K562 (cell line): ENCODE measurements at regions not wholly inside any gene's neighbourhood (a gene's known extent, or its start where the extent isn't known, plus 50 kb on each side); places are given as distances from the start of the nearest gene placed in this dataset.

Source experiments
- ATAC-seq: fragments of 200-7000 bp; cut with Tn5 transposase; 3 replicates; pipeline ENCODE4 v1.9.1; 2020; ENCODE audit warnings: moderate library complexity
- BruUV-seq: library from RNA; stranded (reverse); fragments of 400-500 nt; replicated peaks from 2 replicates; lab custom pipeline; 2021; lab: Mats Ljungman, UMichigan
- CTCF ChIA-PET: fragments of 300-600 bp; formaldehyde crosslinking; extraction: SDS; loops from one replicate; lab custom pipeline; 2021; ENCODE audit warnings: low intra/inter-chr PET ratio; lab: Yijun Ruan, JAX
- POLR2A ChIA-PET: fragments of 300-600, 350-650 bp; sonication (Branson Sonifier 250); formaldehyde crosslinking; extraction: SDS; loops from one replicate; lab custom pipeline; 2021; ENCODE audit warnings: antibody characterized with exemption, inconsistent platforms; lab: Yijun Ruan, JAX
- DNase-seq, 4 experiments: peaks; one replicate each; pipeline versions ENCODE4 v3.0.0 to v3.0.0-alpha.2; 2011 to 2018; ENCODE audit warnings: low spot score in 3 of 4, mixed read lengths in 3 of 4; ENCODE audit errors: extremely low read depth in 1 of 4
- FAIRE-seq: peaks from 2 replicates; lab custom pipeline; 2011; peaks lifted over from hg19 to GRCh38; lab: Jason Lieb, UNC
- H2AFZ ChIP-seq: 2 replicates; pipeline ENCODE4 v1.6.0; 2011; ENCODE audit warnings: low read depth, low read length, control low read depth, inconsistent platforms
- H3K27ac ChIP-seq: fragments of 200-600 bp; 3 replicates; pipeline ENCODE4 v1.8.0; 2011; ENCODE audit warnings: low read depth, mild to moderate bottlenecking, control low read depth, inconsistent platforms, low read length, moderate library complexity, mixed read lengths; ENCODE audit errors: extremely low read depth
- H3K27me3 ChIP-seq, 2 experiments: fragments of 300-600 bp in 1 of 2; 2 replicates in 1 of 2; 3 replicates in 1 of 2; pipeline versions ENCODE4 v1.6.0 to v1.8.0; 2011; ENCODE audit warnings: inconsistent platforms in 2 of 2, low read length in 2 of 2, mild to moderate bottlenecking in 1 of 2, mixed read lengths in 1 of 2, moderate library complexity in 1 of 2; ENCODE audit not compliant: control insufficient read depth in 2 of 2, insufficient read depth in 2 of 2
- H3K36me3 ChIP-seq: fragments of 300-600 bp; 3 replicates; pipeline ENCODE4 v1.8.0; 2011; ENCODE audit warnings: mild to moderate bottlenecking, low read length, inconsistent platforms; ENCODE audit not compliant: control insufficient read depth, insufficient read depth
- H3K4me1 ChIP-seq, 2 experiments: fragments of 200-600 bp in 1 of 2; replicated peaks in 1 of 2; 2 replicates in 1 of 2; 3 replicates in 1 of 2; pipeline versions ENCODE4 v1.5.1 to v1.8.0; 2011; ENCODE audit warnings: inconsistent platforms in 2 of 2, low read length in 2 of 2, mild to moderate bottlenecking in 1 of 2, mixed read lengths in 1 of 2, moderate library complexity in 1 of 2; ENCODE audit not compliant: control insufficient read depth in 2 of 2, insufficient read depth in 2 of 2
- H3K4me2 ChIP-seq: 2 replicates; pipeline ENCODE4 v1.6.1; 2011; ENCODE audit warnings: low read length, control low read depth, inconsistent platforms, mixed read lengths; ENCODE audit not compliant: insufficient read depth
- H3K4me3 ChIP-seq: fragments of 200-600 bp; sonication (generic), shearing (Covaris generic); 2 replicates; pipeline ENCODE4 v1.5.1; 2016; ENCODE audit warnings: control low read depth, inconsistent platforms
- H3K79me2 ChIP-seq: fragments of 200-600 bp; 3 replicates; pipeline ENCODE4 v1.8.0; 2011; ENCODE audit warnings: low read length, inconsistent platforms; ENCODE audit not compliant: control insufficient read depth, insufficient read depth
- H3K9ac ChIP-seq, 2 experiments: 2 replicates each; pipeline versions ENCODE4 v1.6.0 to v1.6.1; 2011; ENCODE audit warnings: low read depth in 2 of 2, low read length in 2 of 2, control low read depth in 1 of 2, inconsistent platforms in 1 of 2, mild to moderate bottlenecking in 1 of 2, mixed read lengths in 1 of 2; ENCODE audit not compliant: insufficient read depth in 1 of 2
- H3K9me1 ChIP-seq: one replicate; pipeline ENCODE4 v1.6.0; 2011; ENCODE audit warnings: inconsistent platforms, mild to moderate bottlenecking, low read length, moderate library complexity; ENCODE audit not compliant: control insufficient read depth, insufficient read depth
- H3K9me3 ChIP-seq: replicated peaks from 2 replicates; pipeline ENCODE4 v1.5.1; 2011; ENCODE audit warnings: low read depth, low read length, inconsistent platforms; ENCODE audit not compliant: control insufficient read depth, insufficient read depth
- H4K20me1 ChIP-seq: replicated peaks from 2 replicates; pipeline ENCODE4 v1.6.1; 2011; ENCODE audit warnings: low read length, inconsistent platforms, mixed read lengths; ENCODE audit not compliant: control insufficient read depth, insufficient read depth
- CREB3L1 ChIP-seq: fragments of 450-650 bp; IDR thresholded peaks from 2 replicates; pipeline ENCODE4 v1.6.1; 2014; ENCODE audit warnings: low read depth, mild to moderate bottlenecking, moderate library complexity, borderline replicate concordance
- DPF2 ChIP-seq: fragments of 450-650 bp; IDR thresholded peaks from 2 replicates; pipeline ENCODE4 v1.6.1; 2016
- GTF2B ChIP-seq: IDR thresholded peaks from 2 replicates; pipeline ENCODE4 v1.6.1; 2011; ENCODE audit not compliant: insufficient read length; ENCODE audit errors: extremely low read depth
- NFYB ChIP-seq: IDR thresholded peaks from 2 replicates; pipeline ENCODE4 v1.6.1; 2011; ENCODE audit warnings: mild to moderate bottlenecking, moderate library complexity; ENCODE audit not compliant: insufficient read length; ENCODE audit errors: extremely low read depth
- POLR3G ChIP-seq: IDR thresholded peaks from 2 replicates; pipeline ENCODE4 v1.6.1; 2011; ENCODE audit not compliant: insufficient read length, insufficient replicate concordance; ENCODE audit errors: extremely low read depth
- TAF1 ChIP-seq: IDR thresholded peaks from 2 replicates; pipeline ENCODE4 v1.6.1; 2011; ENCODE audit warnings: mild to moderate bottlenecking, low read length, moderate library complexity; ENCODE audit not compliant: insufficient read depth, control insufficient read depth, severe bottlenecking; ENCODE audit errors: extremely low read depth
- ZNF407 ChIP-seq: fragments of 450-650 bp; IDR thresholded peaks from 2 replicates; pipeline ENCODE4 v1.6.1; 2016; ENCODE audit warnings: low read depth
- WGBS: fragments of 100-300 bp; shearing (Covaris generic); methylation state at CpG from one replicate; pipeline ENCODE4 v1.1.6; 2016; ENCODE audit warnings: low coverage, mixed read lengths; ENCODE audit not compliant: insufficient coverage; ENCODE audit errors: missing lambda C conversion rate; 5-methylcytosine and 5-hydroxymethylcytosine counted together
- in situ Hi-C: fragments of 300-500 bp; cut with MboI; formaldehyde crosslinking; loops from 4 replicates; pipeline ENCODE4 v1.15.0; 2018; ENCODE audit warnings: inconsistent platforms, mixed read lengths
- intact Hi-C: fragments of 100-400 bp; cut with micrococcal nuclease; formaldehyde crosslinking; loops from 2 replicates; pipeline ENCODE4 v1.14.2; 2022
- TF ChIP-seq, protein P1 (sequence below): fragments of 450-650 bp; IDR thresholded peaks from 2 replicates; pipeline ENCODE4 v1.6.1; 2016; ENCODE audit warnings: borderline replicate concordance

GRCh38 chr11:112881461-112881860, 79.8 kb upstream of the NCAM1 start:
- no peaks in the 10 kb centered on the region; a peak in 1 of 5 replicates for H3K27me3 ChIP-seq
- H3K9me1 ChIP-seq, result no peaks in the 10 kb centered on the region
- no peak overlapping the region for H3K4me3 ChIP-seq
- H2AFZ ChIP-seq, result no peak overlapping the region
- ChIA-PET CTCF (no interaction called here), POLR2A (no interaction called here)
- FAIRE-seq (no peak), DNase-seq (peak; percentile 20 to 69 (median 68)), ATAC-seq (peak; percentile 77)
- no peaks in the 10 kb centered on the region for H4K20me1 ChIP-seq
- no peaks in the 10 kb centered on the region for H3K9me3 ChIP-seq
- peak; percentile 45 for TF ChIP-seq NFYB
- TF ChIP-seq CREB3L1, result no peak
- TF ChIP-seq DPF2, result no peak
- no peak for TF ChIP-seq TAF1
- TF ChIP-seq, protein P1, sequence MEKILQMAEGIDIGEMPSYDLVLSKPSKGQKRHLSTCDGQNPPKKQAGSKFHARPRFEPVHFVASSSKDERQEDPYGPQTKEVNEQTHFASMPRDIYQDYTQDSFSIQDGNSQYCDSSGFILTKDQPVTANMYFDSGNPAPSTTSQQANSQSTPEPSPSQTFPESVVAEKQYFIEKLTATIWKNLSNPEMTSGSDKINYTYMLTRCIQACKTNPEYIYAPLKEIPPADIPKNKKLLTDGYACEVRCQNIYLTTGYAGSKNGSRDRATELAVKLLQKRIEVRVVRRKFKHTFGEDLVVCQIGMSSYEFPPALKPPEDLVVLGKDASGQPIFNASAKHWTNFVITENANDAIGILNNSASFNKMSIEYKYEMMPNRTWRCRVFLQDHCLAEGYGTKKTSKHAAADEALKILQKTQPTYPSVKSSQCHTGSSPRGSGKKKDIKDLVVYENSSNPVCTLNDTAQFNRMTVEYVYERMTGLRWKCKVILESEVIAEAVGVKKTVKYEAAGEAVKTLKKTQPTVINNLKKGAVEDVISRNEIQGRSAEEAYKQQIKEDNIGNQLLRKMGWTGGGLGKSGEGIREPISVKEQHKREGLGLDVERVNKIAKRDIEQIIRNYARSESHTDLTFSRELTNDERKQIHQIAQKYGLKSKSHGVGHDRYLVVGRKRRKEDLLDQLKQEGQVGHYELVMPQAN, result no peak
- no peak for TF ChIP-seq POLR3G
- TF ChIP-seq GTF2B, result no peak
- TF ChIP-seq ZNF407, result no peak
- no peaks in the 10 kb centered on the region for H3K36me3 ChIP-seq
- 3% methylated on average over 16 of the region's 17 CpGs for WGBS
- no peak overlapping the region for H3K27ac ChIP-seq
- no peak overlapping the region; a peak in 1 of 4 replicates for H3K9ac ChIP-seq
- intact Hi-C loops, result no loop called here
- H3K79me2 ChIP-seq, result no peaks in the 10 kb centered on the region
- no TSS peak for BruUV-seq
- peaks cover 0 to 3% of the 10 kb centered on the region in 2 experiments; a peak in 1 of 5 replicates for H3K4me1 ChIP-seq
- in situ Hi-C loops, result no loop called here
- H3K4me2 ChIP-seq, result no peak overlapping the region
